ENCODE measurements at regions not wholly inside any gene's neighbourhood (a gene's known extent, or its start where the extent isn't known, plus 50 kb on each side); places are given as distances from the start of the nearest gene placed in this dataset.

DNA sequence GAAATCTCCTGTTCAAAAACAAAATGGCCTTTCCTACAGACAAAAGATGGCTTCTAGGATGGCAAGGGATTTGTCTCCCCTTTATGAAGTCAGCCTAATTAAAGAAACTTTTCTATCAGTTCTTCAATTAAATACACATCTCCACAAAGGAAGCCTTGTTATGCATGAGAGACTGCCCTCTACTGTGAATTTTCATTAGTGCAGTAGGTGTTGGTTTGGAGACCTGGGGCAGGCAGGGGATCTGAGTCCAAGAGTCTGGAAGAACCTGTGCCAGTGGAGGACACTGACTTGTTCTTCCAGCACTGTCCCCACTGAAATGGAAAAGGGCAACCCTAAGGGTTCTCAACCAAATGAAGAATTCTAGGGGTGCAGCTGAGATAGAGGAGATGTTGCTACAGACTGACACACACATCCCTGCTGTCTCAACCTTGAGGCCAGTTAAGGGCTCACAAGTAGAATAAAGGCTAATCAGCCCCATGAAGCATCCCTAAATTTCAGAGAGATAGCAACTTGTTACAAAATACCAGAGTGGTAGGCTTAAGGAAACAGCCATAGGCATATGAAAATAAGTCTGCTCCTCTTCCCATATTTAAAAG is 174.0 kb upstream of the PRICKLE2 start:
- Histone ChIP-seq H3K9me3 (no peaks in the 10 kb centered on the region), H3K4me1 (no peaks in the 10 kb centered on the region), H3K36me3 (no peaks in the 10 kb centered on the region), H3K4me3 (no peak overlapping the region), H3K27me3 (no peaks in the 10 kb centered on the region), H3K27ac (no peak overlapping the region)
- TF ChIP-seq, protein P1, sequence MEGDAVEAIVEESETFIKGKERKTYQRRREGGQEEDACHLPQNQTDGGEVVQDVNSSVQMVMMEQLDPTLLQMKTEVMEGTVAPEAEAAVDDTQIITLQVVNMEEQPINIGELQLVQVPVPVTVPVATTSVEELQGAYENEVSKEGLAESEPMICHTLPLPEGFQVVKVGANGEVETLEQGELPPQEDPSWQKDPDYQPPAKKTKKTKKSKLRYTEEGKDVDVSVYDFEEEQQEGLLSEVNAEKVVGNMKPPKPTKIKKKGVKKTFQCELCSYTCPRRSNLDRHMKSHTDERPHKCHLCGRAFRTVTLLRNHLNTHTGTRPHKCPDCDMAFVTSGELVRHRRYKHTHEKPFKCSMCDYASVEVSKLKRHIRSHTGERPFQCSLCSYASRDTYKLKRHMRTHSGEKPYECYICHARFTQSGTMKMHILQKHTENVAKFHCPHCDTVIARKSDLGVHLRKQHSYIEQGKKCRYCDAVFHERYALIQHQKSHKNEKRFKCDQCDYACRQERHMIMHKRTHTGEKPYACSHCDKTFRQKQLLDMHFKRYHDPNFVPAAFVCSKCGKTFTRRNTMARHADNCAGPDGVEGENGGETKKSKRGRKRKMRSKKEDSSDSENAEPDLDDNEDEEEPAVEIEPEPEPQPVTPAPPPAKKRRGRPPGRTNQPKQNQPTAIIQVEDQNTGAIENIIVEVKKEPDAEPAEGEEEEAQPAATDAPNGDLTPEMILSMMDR (IDR thresholded peaks at IDR 0.05), result peak; percentile 47 to 69
- TF ChIP-seq POLR2AphosphoS5 (IDR thresholded peaks at IDR 0.05), result no peak
- DNase-seq (ENCODE audit: low spot score in 2 of 2), result no peak

GRCh38 chr3:64398476-64398875 is 173.2 kb upstream of the PRICKLE2 start:
- no peak overlapping the region for H3K4me3 ChIP-seq
- H3K27ac ChIP-seq, result no peak overlapping the region
- H3K27me3 ChIP-seq, result no peaks in the 10 kb centered on the region
- TF ChIP-seq POLR2A (IDR thresholded peaks at IDR 0.05), result no peak
- TF ChIP-seq, protein P1 (IDR thresholded peaks at IDR 0.05), result no peak
- TF ChIP-seq POLR2AphosphoS5 (IDR thresholded peaks at IDR 0.05), result no peak
- H3K4me1 ChIP-seq, result no peaks in the 10 kb centered on the region
- no peaks in the 10 kb centered on the region for H3K36me3 ChIP-seq
- no peaks in the 10 kb centered on the region for H3K9me3 ChIP-seq
- no peak for DNase-seq (ENCODE audit: low spot score in 2 of 2)
- 86% methylated on average over 4 of the region's 4 CpGs for WGBS

DNA sequence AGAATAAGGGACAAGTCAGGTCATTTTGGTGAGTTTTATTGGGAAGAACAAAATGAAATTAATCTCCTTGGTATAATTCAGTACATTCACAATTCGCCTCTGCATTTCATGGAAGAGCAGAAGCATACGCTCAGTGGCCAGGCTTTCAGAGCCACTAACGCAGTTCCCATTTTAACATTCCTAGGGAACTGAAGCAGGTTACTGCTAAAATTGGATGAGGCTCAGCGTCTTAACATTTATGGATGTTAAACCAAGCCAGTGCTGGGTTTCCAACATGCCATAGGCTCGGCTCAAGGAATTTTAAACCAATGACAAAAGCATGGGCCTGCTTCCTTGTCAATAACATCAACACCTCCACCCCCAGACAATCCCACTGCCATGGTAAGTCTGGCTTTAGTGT is 172.7 kb upstream of the PRICKLE2 start:
- Histone ChIP-seq H3K27me3 (no peaks in the 10 kb centered on the region), H3K27ac (no peak overlapping the region), H3K4me3 (no peak overlapping the region), H3K4me1 (no peaks in the 10 kb centered on the region), H3K36me3 (no peaks in the 10 kb centered on the region), H3K9me3 (no peaks in the 10 kb centered on the region)
- no peak for DNase-seq (ENCODE audit: low spot score in 2 of 2)
- WGBS, result 87% methylated on average over 5 of the region's 5 CpGs
- no peak for TF ChIP-seq EP300 (IDR thresholded peaks at IDR 0.05)
- no peak for TF ChIP-seq POLR2AphosphoS5 (IDR thresholded peaks at IDR 0.05)
- TF ChIP-seq, protein P1 (IDR thresholded peaks at IDR 0.05), result no peak
- no peak for TF ChIP-seq POLR2A (IDR thresholded peaks at IDR 0.05)

DNA sequence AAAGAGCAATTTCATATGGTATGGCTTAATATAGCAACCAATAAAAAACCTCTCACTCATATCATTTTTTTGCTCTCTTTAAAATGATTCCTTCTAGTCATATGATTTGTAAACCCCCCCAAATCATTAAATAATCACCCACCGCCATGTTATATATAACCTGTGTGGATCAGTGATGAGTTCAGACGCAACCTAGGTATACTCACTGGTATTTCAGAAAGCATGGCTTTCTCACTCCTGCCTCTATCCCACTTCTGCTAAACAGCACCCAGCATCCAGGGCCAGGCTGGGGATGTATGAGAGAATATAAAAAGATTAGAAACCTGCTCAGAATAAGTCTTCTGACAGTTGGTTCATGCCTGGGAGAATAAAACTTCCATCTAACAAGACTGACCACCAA is 172.3 kb upstream of the PRICKLE2 start:
- no peak for DNase-seq (ENCODE audit: low spot score in 2 of 2)
- 94% methylated on average over 2 of the region's 2 CpGs for WGBS
- no peaks in the 10 kb centered on the region for H3K27me3 ChIP-seq
- H3K4me1 ChIP-seq, result no peaks in the 10 kb centered on the region
- no peaks in the 10 kb centered on the region for H3K36me3 ChIP-seq
- no peak overlapping the region for H3K27ac ChIP-seq
- no peaks in the 10 kb centered on the region for H3K9me3 ChIP-seq
- TF ChIP-seq EP300 (IDR thresholded peaks at IDR 0.05) (no peak), POLR2AphosphoS5 (IDR thresholded peaks at IDR 0.05) (no peak), POLR2A (IDR thresholded peaks at IDR 0.05) (no peak)
- TF ChIP-seq, protein P1 (IDR thresholded peaks at IDR 0.05), result no peak
- no peak overlapping the region for H3K4me3 ChIP-seq

DNA sequence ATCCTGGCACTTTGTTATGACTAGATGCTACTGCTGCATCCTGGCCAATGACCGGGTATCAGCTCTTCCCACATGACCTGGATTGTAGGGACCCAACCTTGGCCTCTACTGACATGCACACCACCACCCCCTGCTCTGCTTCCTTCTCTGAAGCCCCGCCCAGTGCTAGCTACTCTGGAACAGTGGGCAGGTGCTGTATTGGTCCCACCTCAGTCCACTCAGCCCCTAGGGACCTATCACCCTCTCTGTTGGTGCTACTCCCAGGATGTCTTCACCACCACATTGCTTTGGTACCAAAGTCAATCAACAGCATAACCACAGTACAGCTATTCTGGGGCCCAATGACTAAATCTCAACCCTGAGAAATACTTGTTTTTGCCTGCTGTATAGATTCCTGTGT is 170.2 kb upstream of the PRICKLE2 start:
- H3K4me3 ChIP-seq, result no peak overlapping the region
- TF ChIP-seq, protein P1 (IDR thresholded peaks at IDR 0.05), result no peak
- TF ChIP-seq POLR2AphosphoS5 (IDR thresholded peaks at IDR 0.05) (no peak), POLR2A (IDR thresholded peaks at IDR 0.05) (no peak), EP300 (IDR thresholded peaks at IDR 0.05) (no peak)
- 86% methylated on average over 2 of the region's 2 CpGs for WGBS

More for the DNA sequence above, 170.2 kb upstream of the PRICKLE2 start:
- DNase-seq (ENCODE audit: low spot score in 2 of 2), result no peak
- Histone ChIP-seq H3K4me1 (no peaks in the 10 kb centered on the region), H3K9me3 (no peaks in the 10 kb centered on the region), H3K27ac (no peak overlapping the region), H3K27me3 (no peaks in the 10 kb centered on the region), H3K36me3 (no peaks in the 10 kb centered on the region)
